Suppressor macrophage (primary cell): ENCODE measurements at regions not wholly inside any gene's neighbourhood (a gene's known extent, or its start where the extent isn't known, plus 50 kb on each side); places are given as distances from the start of the nearest gene placed in this dataset.
"Not testable (repeated sequence)": the region's sequence is repeated elsewhere in the genome, so short reads cannot be mapped to it uniquely, and the experiment has no call there.

Source experiments
- DNase-seq, 4 experiments: peaks; one replicate each; pipeline ENCODE4 v3.0.0-alpha.2; 2020 to 2022

DNA sequence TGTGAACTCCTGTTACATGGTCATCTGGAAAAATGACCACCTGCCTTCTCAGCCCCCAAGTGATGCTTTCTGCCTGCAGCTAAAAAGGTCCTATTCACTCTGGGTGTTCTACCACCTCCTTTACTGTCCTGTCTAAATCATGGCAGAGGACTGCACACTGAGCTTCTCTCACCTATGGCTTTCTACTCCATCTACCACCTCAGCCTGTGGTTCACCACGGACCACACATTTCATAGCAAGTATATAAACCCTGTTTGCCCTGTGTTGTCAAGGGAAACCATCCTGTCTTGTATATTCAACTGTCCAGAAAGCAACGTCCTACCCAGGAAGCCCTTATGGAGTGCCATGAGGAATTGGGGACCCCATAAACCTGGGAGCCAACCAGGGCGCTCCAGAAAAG, 167.4 kb upstream of the ITGA1 start:
- DNase-seq, result no peak

DNA sequence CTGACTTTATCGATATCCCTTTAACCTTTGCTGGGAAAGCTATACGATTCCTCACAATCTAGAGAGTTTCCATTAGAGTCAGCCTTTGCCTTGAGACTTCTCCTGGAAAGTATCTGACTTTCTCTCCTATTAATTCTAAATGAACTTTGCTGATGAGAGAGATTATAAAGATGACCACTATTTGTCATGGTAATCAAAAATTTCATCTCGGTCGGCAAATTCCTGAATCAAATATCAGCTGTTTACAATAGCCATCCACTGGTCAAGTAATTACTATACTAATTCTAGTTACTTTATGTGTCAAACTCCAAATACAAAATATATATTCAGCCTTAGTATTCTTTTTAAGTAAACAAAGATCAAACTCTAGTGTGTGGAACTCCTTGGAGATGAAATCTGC, 164.4 kb upstream of the ITGA1 start:
- no peak for DNase-seq

DNA sequence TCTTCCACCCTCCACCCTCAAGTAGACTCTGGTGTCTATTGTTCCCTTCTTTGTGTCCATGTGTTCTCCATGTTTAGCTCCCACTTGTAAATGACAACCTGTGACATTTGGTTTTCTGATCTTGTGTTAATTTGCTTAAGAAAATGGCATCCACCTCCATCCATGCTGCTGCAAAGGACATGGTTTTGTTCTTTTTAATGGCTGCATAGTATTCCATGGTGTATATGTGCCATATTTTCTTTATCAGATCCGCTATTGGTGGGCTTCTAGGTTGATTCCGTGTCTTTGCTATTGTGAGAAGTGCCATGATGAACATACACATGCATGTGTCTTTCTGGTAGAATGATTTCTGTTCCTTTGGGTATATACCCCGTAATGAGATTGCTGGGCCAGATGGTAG, 163.4 kb upstream of the ITGA1 start:
- no peak for DNase-seq

GRCh38 chr5:52626312-52626711, 161.4 kb upstream of the ITGA1 start:
- no peak for DNase-seq

DNA sequence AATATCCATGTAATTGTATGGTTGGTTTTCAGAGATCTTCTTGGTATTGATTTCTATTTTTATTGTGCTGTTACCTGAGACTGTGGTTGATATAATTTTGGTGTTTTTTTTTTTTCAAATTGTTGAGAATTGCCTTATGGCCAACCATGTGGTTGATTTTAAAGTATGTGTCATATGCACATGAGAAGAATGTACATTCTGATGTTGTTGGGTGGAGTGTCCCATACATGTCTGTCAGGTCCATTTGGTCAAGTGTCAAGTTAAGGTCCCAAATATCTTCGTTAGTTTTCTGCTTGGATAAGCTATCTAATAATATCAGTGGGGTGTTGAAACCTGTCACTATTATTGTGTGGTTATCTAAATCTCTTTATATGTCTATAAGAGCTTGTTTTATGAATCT, 160.0 kb upstream of the ITGA1 start:
- DNase-seq, result no peak

DNA sequence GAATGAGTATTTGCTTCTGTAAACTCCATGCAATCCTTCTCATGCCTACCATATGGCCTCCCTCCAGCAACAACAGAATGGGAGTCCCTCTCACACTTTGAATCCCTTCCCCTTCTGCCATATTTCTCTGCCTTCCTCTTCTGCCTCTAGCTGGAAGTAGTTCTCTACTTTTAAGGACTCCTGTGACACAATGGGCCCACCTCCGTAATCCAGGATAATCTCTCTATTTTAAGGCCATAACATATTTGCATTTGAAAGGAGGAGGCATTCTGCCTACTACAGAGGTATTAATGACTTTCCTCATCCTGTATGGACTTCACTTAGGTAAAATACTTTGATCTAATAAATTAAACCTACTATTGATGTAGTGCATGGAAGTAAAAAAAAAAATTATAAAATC, 155.4 kb upstream of the ITGA1 start:
- DNase-seq, result no peak

- not testable (repeated sequence) for DNase-seq
Observed at GRCh38 chr5:52634171-52634570, 153.5 kb upstream of the ITGA1 start.

DNA sequence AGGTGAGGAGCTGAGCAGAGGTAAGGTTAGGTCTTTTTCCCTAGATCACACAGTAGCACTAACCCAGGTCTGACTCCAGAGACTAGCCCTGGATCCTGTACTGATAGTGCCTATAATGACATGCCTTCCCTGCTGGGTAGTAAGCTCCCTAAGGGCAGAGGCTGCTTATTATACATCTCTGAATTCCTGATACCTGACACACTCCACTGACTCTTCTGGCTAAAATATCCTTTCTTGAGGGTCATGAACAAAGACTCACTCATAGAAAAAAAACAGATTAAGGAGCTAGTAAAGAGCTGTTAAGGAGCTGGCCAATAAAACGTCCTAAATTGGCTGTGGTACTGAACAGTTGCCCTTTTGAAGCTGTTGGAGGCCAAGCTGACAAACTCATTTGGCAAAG, 149.0 kb upstream of the ITGA1 start:
- DNase-seq, result no peak

DNA sequence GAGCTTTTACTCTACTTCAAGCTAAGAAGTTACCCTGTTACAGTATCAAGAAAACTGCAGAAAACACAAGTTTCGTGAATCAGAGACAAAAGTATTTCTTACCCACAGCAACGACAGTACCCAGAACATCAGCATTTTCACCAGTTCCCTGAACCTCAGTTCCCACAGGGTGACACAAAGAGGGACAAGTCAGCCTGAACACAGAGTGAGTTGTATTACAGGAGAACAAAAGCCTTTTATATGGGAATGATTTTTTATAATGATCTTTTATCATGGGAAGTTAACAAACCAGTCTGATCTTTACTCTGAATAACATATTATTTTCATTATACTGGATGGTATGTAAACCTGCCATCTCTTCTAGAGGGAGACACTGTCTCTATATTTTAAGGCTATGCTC, 139.0 kb upstream of the ITGA1 start:
- no peak for DNase-seq

- no peak for DNase-seq
Observed at GRCh38 chr5:52655163-52655562, 132.6 kb upstream of the ITGA1 start.

DNA sequence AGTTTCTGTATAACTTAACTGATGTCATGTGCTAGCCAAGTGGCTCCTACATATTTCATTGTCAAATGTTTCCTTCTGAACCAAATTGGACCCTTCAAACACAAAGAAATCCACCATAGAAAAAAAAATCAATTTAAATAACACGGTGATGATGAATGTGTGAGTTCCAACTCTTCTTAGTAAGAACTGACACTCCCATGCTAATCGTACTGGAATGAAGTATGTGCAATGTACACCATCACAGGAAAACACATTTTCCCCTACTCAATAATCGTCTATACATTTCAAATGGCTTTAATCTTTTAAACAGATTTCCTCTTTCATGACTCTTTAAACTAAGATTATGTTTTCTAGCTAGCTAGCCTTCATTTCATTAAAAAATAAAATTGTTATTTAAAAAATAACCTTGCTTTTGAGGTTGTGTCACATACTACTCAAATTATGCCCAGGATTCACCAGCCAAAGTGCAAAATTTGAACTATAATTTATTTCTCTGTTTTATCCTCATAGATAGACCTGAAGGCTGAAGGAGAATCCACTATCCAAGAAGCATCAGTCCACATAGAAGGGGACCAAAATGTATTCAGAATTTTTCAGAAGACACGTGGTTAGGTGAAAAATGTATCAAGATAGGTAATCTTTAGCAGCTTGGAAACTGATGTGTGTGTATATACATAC, 131.0 kb upstream of the ITGA1 start:
- DNase-seq, result no peak

GRCh38 chr5:52657247-52657645, 130.5 kb upstream of the ITGA1 start:
- DNase-seq, result peak in 3 of 4 experiments; percentile 12 to 77 (median 58)

DNA sequence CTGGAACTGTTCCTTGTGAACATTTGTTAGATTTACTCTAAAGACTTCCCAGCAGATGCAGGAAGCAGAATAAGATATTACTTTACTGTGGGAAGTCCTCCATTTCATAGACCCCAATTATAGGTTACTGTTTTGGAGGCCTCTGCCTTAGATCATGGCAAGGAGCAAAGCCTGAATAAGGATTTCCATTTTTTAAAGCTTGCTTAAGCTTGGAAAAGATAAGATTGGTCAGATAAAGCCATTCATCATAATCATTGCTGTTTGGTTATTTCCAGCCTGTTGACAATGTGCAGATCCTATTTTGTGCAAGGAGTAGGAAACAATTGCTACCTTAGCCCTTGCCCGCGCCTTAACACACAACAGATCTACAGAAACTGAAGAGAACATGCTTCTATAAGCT, 129.5 kb upstream of the ITGA1 start:
- no peak for DNase-seq

GRCh38 chr5:52660621-52661020, 127.1 kb upstream of the ITGA1 start:
- DNase-seq, result no peak

GRCh38 chr5:52661903-52662595, 125.7 kb upstream of the ITGA1 start:
- DNase-seq, result no peak

GRCh38 chr5:52665559-52665958, 122.2 kb upstream of the ITGA1 start:
- no peak for DNase-seq

- DNase-seq, result no peak
Observed at GRCh38 chr5:52668139-52668538, 119.6 kb upstream of the ITGA1 start.

- DNase-seq, result no peak
Observed at GRCh38 chr5:52668544-52669185, 119.1 kb upstream of the ITGA1 start.

DNA sequence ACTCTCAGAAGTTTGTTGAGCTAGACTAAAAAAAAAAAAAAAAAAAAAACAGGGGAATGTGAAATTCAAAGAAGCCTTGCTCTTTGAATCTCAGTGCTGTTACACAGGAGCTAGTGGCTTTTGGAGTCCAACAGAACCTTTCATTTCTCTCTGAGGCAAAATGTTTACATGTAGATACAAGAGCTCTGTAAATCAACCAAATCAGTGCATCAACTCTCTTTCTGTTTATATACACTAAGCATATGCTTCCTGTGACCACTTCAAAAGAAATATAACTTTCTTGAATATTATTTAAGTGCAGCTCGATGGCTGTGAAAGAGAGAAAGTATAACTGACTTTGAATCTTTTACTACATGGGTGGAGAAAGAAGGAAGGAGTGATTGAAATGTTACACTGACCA, 115.3 kb upstream of the ITGA1 start:
- no peak for DNase-seq

DNA sequence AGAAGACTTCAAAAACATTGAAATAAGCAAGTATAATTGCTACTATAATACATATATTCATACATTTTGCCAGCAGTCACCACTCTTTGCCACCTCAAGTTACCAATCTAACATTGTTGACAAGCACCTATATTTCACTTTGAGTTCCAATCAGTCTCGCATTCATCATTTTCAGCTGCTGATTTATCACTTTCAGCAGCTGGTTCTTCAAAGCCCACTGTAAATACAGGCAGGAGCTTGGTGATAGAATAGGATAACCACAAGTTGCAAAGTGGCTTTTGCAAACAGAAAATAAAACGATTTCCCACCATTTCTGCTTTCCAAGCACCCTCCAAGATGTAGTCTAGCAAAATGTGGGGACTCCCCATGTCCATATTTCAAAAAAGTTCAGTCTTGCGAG, 114.2 kb upstream of the ITGA1 start:
- no peak for DNase-seq

DNA sequence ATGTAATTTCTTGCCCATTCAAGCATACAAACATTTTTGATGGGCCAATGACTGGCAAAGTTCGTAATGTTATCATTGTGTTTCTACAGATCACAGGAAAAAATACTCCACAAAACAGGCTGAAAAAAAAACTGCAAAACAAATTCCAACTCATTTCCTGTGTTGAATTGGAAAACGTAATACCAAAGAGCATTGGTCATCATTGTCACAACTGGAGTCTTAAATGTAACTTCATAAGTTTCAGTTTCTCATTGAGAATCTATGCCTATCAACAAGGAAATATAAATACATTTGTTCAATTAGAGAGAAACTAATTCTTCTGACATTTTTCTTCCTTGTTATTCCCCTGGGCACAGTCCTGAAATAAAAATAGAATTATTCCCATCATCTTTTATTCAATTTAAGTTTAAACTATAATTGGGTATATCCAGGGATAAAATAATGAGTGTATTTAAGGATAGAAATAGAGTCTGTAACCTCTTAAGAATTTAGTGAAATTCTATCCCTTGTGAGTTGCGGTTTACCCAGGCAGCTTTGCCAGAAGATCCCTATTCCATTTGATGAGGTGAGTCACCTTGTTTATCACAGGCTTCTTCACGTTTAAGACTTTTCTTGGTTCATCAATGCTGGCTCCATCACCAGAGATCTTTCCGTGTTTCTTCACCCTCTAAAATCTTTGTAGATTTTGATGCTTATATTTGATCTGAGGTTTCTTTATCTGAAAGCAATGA, 112.7 kb upstream of the ITGA1 start:
- no peak for DNase-seq

DNA sequence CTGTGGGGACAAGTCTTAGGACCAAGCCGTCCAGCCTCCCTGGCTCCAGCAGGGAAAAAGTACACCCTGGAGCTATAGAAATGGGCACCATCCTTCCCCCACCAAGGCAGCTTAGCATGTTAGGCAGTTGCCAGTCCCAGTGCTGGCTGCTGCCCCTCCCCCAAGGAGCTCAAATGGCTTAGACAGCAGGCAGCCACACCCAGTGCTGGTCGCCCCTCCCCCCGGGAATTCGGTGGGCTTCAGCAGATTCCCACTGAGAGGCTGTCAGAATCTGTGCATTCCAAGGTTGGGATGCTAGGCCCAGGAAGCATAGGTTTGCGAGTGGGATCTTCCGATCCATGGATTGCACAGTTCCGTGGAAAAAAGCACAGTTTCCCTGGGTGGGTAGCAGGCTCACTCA, 105.2 kb upstream of the ITGA1 start:
- no peak for DNase-seq

DNA sequence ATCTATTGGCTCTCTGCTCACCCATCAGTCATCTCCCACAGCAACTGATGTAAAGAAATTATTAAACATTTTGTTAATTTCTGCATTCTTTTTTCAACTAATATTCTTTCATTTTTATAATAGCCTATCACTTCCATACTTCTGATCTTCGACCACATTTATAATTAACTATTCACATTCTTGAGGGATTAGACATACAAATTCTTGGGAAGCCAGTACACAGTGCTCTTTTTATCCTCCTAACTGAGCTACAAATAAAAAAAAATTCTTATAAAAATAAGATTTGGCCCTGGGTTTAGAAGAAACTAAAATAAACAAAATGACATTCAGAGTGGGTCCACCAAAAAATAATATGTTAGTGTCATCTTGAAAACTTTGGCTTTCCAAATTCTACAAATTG, 103.7 kb upstream of the ITGA1 start:
- no peak for DNase-seq

GRCh38 chr5:52685566-52685965, 102.2 kb upstream of the ITGA1 start:
- no peak for DNase-seq
